ENCODE measurements at regions not wholly inside any gene's neighbourhood (a gene's known extent, or its start where the extent isn't known, plus 50 kb on each side); places are given as distances from the start of the nearest gene placed in this dataset.

DNA sequence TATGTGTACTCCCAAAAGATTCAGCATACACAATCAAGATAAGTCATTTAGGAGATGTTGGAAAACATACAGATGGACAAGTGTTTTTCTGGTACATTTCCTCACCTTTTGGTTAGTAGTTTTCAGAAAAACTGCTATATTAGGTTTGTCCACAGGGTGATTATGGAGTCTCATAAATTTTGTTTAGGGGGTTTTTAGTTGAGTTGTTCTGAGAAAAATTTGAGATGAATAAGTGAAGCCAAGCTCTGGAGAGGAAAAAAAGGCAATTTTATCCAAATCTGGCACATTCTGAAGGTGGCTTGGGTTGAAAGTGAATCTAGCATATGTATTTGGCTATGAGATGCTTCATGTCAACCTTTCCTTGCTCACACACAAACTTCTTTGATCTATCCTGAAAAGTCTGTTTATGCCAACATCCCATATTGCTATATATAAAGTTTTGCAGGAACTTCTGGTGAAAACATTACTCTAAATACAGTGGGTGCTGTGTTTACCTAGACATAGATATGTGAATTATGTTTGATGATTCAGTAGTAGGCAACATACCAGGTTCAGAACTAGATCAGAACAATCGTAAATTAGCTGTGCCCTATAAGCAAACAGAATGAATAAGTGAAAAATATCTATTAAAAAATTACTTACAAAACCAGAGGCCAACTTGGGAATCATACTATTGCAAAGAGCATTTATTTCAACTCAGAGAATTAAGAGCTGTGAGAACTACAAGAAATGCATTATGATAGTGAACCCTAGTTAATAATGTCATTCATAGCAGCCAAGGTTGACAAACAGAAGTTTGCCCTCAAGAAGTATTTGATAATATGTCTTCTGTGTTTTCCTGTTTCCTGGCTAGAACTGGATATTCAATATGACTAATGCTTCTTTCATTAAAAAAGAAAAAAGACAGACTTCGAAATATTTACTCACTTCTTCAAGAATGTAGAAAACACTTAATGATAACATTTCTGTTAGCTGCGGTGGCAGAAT lies 552.0 kb downstream of the IRS1 start:
- H3K4me1 Mint-ChIP-seq (ENCODE audit: low read depth) = no peaks in the 10 kb centered on the region
- H3K9me3 Mint-ChIP-seq = peaks cover 5% of the 10 kb centered on the region
- no peak for DNase-seq
- peaks cover 23% of the 10 kb centered on the region for H3K27me3 Mint-ChIP-seq
- H3K27ac Mint-ChIP-seq = no peak overlapping the region
- no peak overlapping the region for H3K4me3 Mint-ChIP-seq
- no peaks in the 10 kb centered on the region for H3K36me3 Mint-ChIP-seq (ENCODE audit: low read depth)

DNA sequence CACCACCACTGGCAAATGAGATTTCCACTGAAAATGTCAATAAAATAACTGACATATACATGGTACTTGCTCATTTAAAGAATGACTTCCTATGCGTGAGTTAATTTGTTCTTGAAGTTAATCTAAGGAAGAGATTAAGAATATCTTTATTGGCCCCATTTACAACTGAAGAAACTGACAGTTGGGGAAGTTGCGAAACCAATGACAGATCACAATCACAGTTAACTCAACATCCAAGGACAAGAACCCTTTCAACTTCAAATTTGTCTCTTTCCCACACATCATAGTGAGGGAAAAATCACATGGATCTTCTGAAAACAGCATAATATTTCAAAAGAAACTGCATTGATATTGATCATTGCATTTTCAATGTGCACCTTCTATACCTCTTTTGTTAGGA lies 565.4 kb downstream of the IRS1 start:
- Mint-ChIP-seq H3K27ac (no peak overlapping the region), H3K36me3 (ENCODE audit: low read depth) (no peaks in the 10 kb centered on the region), H3K27me3 (peaks cover 13% of the 10 kb centered on the region), H3K4me1 (ENCODE audit: low read depth) (no peaks in the 10 kb centered on the region), H3K9me3 (no peaks in the 10 kb centered on the region), H3K4me3 (no peak overlapping the region)
- no peak for DNase-seq

DNA sequence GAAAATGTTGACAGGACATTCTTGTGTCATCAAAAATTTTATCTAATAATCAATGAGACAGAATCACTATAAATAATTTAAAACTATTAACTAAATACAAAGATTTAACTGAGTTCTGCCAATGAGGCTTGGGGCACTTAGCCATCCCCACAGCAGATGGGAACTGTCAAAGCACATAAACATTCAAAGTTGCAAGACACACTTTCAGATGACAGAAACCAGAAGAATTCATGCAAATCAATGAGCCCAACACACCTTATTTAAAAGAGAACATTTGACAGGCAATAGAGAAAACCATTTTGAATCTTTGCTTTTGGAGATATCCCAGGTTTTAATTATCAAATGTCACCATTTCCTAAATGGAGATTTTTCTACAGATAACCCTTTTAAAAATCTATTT lies 566.2 kb downstream of the IRS1 start:
- no peak for DNase-seq
- H3K4me1 Mint-ChIP-seq (ENCODE audit: low read depth) = no peaks in the 10 kb centered on the region
- H3K27me3 Mint-ChIP-seq = peaks cover 15% of the 10 kb centered on the region
- no peaks in the 10 kb centered on the region for H3K36me3 Mint-ChIP-seq (ENCODE audit: low read depth)
- H3K27ac Mint-ChIP-seq = no peak overlapping the region
- no peak overlapping the region for H3K4me3 Mint-ChIP-seq
- no peaks in the 10 kb centered on the region for H3K9me3 Mint-ChIP-seq

DNA sequence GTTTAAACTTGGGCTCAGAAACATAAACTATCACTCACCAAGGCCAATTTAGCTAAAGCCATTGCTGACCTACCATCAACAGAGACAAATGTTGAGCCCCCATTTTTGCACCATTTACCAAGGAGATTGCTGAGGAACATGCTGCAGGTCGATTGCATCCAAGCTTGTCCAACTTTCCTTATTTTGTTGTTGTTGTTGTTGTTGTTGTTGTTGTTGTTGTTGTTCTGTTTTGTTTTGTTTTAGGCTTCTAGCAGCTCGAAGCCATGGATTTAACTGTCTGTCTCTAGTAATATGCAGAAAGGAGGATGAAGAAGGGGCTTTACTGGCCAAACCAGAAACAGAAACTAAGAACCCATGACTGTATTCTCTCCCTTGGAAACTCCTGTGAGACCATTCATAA lies 571.5 kb downstream of the IRS1 start:
- Mint-ChIP-seq H3K27ac (no peak overlapping the region), H3K9me3 (no peaks in the 10 kb centered on the region), H3K4me3 (no peak overlapping the region), H3K36me3 (ENCODE audit: low read depth) (no peaks in the 10 kb centered on the region), H3K4me1 (ENCODE audit: low read depth) (no peaks in the 10 kb centered on the region), H3K27me3 (peaks cover 32% of the 10 kb centered on the region)
- DNase-seq = no peak

DNA sequence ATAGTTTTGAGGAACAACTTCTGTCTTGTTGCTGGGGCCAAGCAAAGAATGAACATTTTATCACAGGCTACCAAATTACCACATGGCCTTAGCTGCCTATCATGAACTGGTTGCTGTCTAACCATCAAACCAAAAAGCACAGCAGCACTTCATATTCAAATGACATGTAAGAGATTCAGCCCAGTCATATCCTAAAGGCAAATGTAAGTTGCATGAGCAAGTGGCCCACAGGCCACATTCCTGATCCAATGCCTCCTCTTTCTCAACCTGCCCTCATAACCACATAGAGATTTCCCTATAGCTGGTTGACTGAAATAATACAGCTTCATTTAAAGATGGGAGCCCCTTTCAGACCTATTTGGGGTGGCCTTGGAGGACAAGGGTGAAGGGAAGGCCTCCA lies 572.3 kb downstream of the IRS1 start:
- H3K9me3 Mint-ChIP-seq = no peaks in the 10 kb centered on the region
- no peak for DNase-seq
- H3K27me3 Mint-ChIP-seq = peaks cover 30% of the 10 kb centered on the region
- no peak overlapping the region for H3K4me3 Mint-ChIP-seq
- H3K27ac Mint-ChIP-seq = no peak overlapping the region
- H3K36me3 Mint-ChIP-seq (ENCODE audit: low read depth) = no peaks in the 10 kb centered on the region
- no peaks in the 10 kb centered on the region for H3K4me1 Mint-ChIP-seq (ENCODE audit: low read depth)

DNA sequence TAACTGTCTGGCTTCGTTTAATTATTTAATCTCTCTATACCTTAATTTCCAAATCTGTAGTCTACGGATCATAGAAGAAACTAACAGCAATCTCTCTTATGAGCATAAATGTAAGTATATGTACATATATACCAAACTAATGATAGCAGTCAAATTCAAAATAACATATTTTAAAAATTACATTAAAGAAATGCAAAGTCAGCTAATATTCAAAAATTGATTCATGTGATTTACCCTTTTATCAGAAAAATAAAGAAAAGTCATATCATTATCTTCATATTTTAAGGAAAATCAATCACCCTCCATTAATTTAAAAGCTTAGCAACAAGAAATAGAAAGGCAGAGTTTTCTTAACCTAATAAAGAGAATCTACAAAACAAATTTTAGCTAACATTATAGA lies 575.9 kb downstream of the IRS1 start:
- Mint-ChIP-seq H3K27ac (no peak overlapping the region), H3K4me3 (no peak overlapping the region), H3K36me3 (ENCODE audit: low read depth) (no peaks in the 10 kb centered on the region), H3K9me3 (no peaks in the 10 kb centered on the region), H3K27me3 (peaks cover 21% of the 10 kb centered on the region), H3K4me1 (ENCODE audit: low read depth) (no peaks in the 10 kb centered on the region)
- DNase-seq = no peak

DNA sequence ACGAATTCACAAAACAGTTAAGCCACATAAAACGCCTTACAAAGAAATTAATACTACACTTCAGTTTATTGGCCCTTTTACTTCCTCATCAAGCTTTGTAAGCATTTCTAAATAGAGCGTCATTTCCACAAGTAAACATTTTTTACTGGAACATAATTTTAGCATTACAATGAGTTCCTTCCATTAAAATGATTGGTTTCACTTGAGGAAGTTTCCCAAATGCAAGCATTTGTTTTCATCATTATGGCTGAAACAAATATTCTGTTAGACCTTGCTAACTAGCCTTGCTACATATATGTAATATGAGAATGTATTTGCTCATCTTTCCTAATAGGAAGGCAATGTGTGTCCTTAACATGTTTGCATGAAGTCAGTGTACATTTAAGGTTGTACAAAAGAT lies 579.1 kb downstream of the IRS1 start:
- Mint-ChIP-seq H3K4me3 (no peak overlapping the region), H3K9me3 (no peaks in the 10 kb centered on the region), H3K27ac (no peak overlapping the region), H3K27me3 (peaks cover 12% of the 10 kb centered on the region), H3K36me3 (ENCODE audit: low read depth) (no peaks in the 10 kb centered on the region), H3K4me1 (ENCODE audit: low read depth) (no peaks in the 10 kb centered on the region)
- no peak for DNase-seq

DNA sequence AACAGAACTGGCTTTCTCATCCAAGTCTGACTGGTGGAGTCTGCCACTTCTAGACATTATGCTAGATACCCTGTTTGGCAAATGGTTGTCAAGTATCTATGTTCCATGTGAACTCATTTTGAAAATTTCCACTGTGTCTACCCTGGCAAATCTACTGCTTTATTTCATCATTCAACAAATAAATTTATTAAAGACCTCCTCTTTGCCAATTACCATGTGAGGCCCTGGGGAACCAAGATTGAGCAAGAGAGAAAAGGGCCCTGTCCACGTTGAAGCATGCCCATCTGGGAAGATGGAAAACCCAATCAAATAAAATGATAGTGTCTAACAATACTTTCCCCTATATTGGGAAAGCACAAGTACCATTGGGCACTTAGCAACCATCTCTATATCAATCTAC lies 582.4 kb downstream of the IRS1 start:
- no peaks in the 10 kb centered on the region for H3K27me3 Mint-ChIP-seq
- no peak for DNase-seq
- H3K4me1 Mint-ChIP-seq (ENCODE audit: low read depth) = no peaks in the 10 kb centered on the region
- no peaks in the 10 kb centered on the region for H3K36me3 Mint-ChIP-seq (ENCODE audit: low read depth)
- H3K27ac Mint-ChIP-seq = no peak overlapping the region
- H3K9me3 Mint-ChIP-seq = no peaks in the 10 kb centered on the region
- H3K4me3 Mint-ChIP-seq = no peak overlapping the region

DNA sequence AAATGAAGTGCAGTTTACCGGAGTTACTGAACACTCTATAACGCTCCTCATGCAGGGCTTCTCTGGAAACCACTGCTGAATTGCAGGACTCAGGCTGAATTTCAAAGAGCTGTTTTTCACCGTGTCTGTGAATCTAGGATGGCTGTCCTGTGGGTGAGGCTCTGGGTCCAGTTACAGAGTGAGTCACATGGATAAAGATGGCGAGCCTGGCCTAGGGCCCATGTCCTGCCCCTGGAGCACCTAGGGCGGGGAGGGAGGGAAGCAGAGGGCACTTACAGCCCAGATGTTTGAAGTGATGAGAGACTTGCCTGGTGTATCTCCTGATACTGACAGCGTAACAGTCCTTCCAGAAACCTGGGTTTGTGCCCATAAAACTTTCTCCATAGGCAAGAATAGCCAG lies 583.0 kb downstream of the IRS1 start:
- H3K27ac Mint-ChIP-seq = no peak overlapping the region
- no peak for DNase-seq
- H3K4me3 Mint-ChIP-seq = no peak overlapping the region
- H3K27me3 Mint-ChIP-seq = no peaks in the 10 kb centered on the region
- H3K36me3 Mint-ChIP-seq (ENCODE audit: low read depth) = no peaks in the 10 kb centered on the region
- H3K9me3 Mint-ChIP-seq = no peaks in the 10 kb centered on the region
- no peaks in the 10 kb centered on the region for H3K4me1 Mint-ChIP-seq (ENCODE audit: low read depth)

DNA sequence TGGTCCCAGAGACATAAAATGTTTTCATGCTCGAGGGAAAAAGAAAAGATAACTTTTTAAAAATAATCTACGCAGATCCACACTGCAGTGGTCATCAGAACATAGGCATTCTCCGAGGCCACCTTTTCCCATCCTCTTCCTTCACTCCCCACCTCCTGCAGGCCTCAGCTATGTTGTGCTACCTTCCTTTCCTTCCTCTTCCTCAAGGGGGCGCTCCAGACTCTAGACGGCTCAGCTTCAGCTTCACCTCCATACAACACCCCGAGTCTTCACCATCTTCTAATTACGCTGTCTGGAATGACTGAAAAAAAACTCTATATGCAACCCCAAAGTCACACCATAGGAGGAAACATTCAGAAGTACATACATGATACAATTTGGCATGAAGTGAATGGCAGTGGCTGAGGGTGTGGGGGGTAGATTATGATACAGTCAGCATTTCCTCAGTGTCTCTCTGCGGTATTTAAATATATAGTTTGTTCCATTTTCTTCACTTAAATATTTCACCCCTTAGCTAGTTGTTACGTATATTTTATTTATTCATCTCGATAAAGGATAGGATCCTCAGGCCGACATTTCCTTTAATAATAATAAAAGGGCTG lies 583.6 kb downstream of the IRS1 start:
- DNase-seq = peak; percentile 46
- H3K4me1 Mint-ChIP-seq (ENCODE audit: low read depth) = no peaks in the 10 kb centered on the region
- H3K4me3 Mint-ChIP-seq = no peak overlapping the region
- no peaks in the 10 kb centered on the region for H3K36me3 Mint-ChIP-seq (ENCODE audit: low read depth)
- H3K27me3 Mint-ChIP-seq = no peaks in the 10 kb centered on the region
- H3K9me3 Mint-ChIP-seq = no peaks in the 10 kb centered on the region
- H3K27ac Mint-ChIP-seq = no peak overlapping the region

DNA sequence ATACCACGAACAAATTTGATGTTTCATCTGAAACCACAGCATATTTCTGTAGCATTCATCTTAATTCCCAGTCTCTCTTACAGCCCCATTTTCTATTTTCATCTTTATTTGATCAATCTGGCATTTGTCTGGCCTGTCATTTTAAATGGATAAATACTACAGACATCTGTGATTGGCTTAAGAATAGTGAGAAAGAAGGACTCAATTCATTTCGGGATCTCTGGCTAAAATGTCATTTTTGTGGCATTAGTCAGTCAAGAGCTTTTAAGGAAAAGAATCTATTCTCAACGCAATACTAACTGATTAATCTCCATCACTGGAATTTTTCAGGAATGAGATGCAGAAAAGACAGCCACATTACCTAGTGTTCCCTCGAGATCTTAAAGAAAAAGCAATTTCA lies 585.9 kb downstream of the IRS1 start:
- no peak for DNase-seq
- peaks cover under 1% of the 10 kb centered on the region for H3K27me3 Mint-ChIP-seq
- H3K9me3 Mint-ChIP-seq = no peaks in the 10 kb centered on the region
- H3K4me1 Mint-ChIP-seq (ENCODE audit: low read depth) = no peaks in the 10 kb centered on the region
- H3K27ac Mint-ChIP-seq = no peak overlapping the region
- H3K36me3 Mint-ChIP-seq (ENCODE audit: low read depth) = no peaks in the 10 kb centered on the region
- H3K4me3 Mint-ChIP-seq = no peak overlapping the region

DNA sequence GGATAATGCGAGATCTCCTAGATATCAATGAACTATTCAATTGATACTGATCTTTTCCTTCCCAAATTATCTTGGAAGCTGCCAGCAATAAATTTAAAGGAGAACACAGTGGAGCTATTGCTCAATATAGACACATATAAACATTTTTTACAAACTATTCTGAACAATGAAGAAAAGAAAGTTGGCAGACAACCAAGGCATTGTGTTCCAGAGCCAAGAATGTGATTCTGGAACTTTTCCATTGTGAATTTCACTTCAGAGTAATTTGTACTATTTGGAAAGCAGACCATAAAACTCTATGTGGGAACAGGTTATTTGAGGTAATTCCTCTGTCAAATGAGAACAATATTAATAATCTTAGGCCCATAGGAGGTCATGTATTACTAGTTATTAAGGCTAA lies 588.2 kb downstream of the IRS1 start:
- Mint-ChIP-seq H3K27me3 (peaks cover 14% of the 10 kb centered on the region), H3K4me1 (ENCODE audit: low read depth) (no peaks in the 10 kb centered on the region), H3K27ac (no peak overlapping the region), H3K4me3 (no peak overlapping the region), H3K9me3 (no peaks in the 10 kb centered on the region), H3K36me3 (ENCODE audit: low read depth) (no peaks in the 10 kb centered on the region)
- no peak for DNase-seq

DNA sequence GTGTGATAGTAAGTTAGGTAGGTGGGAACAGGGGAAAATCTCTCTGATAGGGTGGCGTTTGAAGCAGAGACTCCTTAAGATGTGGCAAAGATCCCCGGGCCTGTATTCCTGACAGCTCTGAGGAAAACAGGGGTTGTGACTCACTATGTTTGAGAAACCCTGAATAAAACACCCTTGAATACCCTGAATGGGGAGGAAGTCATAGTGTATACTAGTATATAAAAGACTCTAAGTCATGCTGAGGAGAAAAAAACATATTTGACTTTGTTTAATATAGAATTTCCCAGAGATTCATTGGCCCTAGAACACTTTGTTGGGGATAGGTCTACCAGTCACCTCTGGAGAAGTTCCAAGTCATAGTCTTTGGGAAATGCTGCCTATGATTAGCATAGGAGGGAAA lies 590.9 kb downstream of the IRS1 start:
- H3K4me1 Mint-ChIP-seq (ENCODE audit: low read depth) = no peaks in the 10 kb centered on the region
- no peaks in the 10 kb centered on the region for H3K36me3 Mint-ChIP-seq (ENCODE audit: low read depth)
- DNase-seq = no peak
- H3K27me3 Mint-ChIP-seq = peaks cover 19% of the 10 kb centered on the region
- H3K4me3 Mint-ChIP-seq = no peak overlapping the region
- H3K27ac Mint-ChIP-seq = no peak overlapping the region
- H3K9me3 Mint-ChIP-seq = no peaks in the 10 kb centered on the region

DNA sequence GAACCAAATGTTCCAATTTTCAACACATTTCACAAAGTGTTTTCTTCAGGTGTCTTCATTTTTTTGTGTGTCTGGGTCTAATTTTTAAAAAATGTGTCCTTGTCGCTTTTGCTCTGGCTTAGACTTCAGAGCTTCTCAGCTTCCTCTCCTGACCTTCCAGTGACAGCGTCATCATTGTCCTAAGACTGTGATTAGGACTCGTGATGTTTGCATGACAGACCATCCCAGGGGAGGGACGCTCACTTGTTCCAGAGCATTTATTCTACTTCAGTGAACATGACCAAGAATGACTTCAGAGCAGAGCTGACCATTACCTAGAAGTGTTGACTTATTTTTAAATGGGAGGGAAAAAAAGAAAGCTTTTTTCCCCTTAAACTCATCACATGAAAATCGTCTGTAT lies 591.9 kb downstream of the IRS1 start:
- Mint-ChIP-seq H3K4me1 (ENCODE audit: low read depth) (no peaks in the 10 kb centered on the region), H3K27me3 (peaks cover 19% of the 10 kb centered on the region), H3K9me3 (no peaks in the 10 kb centered on the region), H3K36me3 (ENCODE audit: low read depth) (no peaks in the 10 kb centered on the region), H3K4me3 (no peak overlapping the region), H3K27ac (no peak overlapping the region)
- DNase-seq = no peak

DNA sequence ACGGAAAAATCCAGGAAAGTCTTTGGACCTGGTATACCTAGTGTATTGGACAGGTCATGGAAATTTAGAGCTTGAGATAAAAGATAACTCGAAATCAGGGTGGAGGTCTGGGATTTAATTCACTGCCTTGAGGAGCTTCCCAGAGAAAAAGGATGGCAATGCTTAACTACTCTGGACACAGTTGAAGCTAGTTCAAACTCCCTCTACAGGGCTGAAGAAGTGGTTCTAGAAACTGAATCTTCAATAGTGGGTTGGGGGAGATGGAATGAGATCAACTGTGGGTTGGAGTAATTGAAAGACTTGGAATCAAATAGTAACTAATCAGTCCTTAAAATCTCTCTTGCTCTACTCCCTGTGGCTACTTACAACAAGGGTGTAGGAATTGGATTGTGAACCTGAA lies 600.1 kb downstream of the IRS1 start:
- Mint-ChIP-seq H3K9me3 (no peaks in the 10 kb centered on the region), H3K4me1 (ENCODE audit: low read depth) (no peaks in the 10 kb centered on the region), H3K4me3 (no peak overlapping the region), H3K27ac (no peak overlapping the region), H3K27me3 (peaks cover 4% of the 10 kb centered on the region), H3K36me3 (ENCODE audit: low read depth) (no peaks in the 10 kb centered on the region)
- DNase-seq = no peak

All from activated T-cell treated with anti-CD3 and anti-CD28 coated beads, Interleukin-2, amount 50 U/mL, for 24 hours (primary cell).